RKO (cell line): ENCODE measurements at regions not wholly inside any gene's neighbourhood (a gene's known extent, or its start where the extent isn't known, plus 50 kb on each side); places are given as distances from the start of the nearest gene placed in this dataset.
A peak's percentile ranks its signal among the peaks of the same experiment; 100 is the strongest.

Source experiments
- DNase-seq: peaks from one replicate; pipeline ENCODE4 v3.0.0-alpha.2; 2016; ENCODE audit warnings: low spot score

GRCh38 chr6:74765486-74765885 lies 440.4 kb downstream of the COL12A1 start:
- DNase-seq = no peak

- no peak for DNase-seq
Measured at GRCh38 chr6:74764486-74764885, 441.4 kb downstream of the COL12A1 start.

DNA sequence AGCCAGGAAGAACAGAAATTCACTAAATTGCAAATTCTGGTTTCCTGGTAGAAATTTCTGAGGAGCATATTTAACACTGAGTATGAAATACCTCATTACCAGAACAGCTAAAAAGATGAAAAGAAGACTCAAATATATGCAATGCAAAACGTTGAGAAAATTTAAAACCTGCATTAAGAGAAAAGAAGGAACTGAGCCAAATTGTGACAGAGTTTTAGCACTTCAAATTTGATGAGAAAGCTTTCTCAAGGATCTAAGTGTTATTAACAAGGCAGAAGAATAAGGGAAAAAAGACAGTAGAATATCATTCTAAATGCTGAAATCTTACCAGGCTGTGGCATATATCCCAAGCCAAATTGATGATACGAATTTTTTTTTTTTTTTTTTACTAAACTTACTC lies 443.0 kb downstream of the COL12A1 start:
- DNase-seq = no peak

GRCh38 chr6:74757813-74758212 lies 448.0 kb downstream of the COL12A1 start:
- DNase-seq = no peak

- DNase-seq = no peak
Measured at GRCh38 chr6:74756923-74757322, 448.9 kb downstream of the COL12A1 start.

DNA sequence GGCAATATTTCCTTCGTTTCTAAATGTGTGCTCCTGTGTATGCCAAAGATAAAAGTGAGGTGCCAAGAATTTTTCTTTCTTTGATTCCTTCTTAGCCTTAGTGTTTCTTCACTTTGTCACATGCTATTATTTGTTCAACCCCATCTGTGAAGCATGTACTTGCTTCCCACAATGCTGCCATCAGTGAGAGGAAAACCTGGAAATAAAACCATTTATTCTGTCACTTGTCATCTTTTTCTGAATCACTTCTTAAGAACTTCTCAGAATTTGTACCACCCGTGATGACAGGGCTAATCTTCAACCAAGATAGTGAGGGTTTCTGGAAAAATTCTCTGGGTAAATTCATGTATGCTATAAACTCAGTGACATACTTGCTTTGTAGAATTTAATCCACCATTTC lies 450.1 kb downstream of the COL12A1 start:
- no peak for DNase-seq

DNA sequence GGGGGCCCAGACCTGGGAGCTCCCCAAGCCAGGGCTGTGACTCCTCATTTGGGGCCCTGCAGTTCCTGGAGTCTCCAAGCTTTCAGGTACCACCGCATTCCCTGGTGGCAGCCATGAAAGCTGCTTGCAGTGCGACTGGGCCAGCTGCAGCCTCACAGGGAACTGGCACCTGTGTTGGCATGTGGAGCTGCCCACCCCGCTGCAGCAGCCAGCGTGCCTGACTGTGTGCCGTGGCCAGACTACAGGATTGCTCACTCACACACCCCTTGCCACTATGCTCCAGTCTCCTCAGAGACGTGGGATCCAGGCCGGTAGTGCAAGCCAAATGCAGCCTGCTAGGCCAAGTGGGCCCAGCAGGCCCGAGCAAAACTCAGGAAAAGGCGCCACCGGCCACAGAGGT lies 450.7 kb downstream of the COL12A1 start:
- DNase-seq = no peak

- DNase-seq = no peak
Measured at GRCh38 chr6:74753883-74754600, 451.8 kb downstream of the COL12A1 start.

DNA sequence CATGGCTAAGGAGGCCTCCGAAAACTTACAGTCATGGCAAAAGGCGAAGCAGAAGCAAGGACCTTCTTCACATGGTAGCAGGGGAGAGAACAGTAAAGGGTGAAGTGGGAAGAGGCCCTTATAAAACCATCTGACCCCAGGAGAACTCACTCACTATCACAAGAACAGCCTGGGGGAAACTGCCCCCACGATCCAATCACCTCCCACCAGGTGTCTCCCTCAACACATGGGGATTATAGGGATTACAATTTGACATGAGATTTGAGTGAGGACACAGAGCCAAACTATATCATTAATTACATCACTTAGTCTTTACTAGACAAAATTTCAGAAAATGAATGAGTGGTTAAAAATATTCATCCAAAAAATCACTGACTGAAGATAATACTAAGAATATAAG lies 453.6 kb downstream of the COL12A1 start:
- no peak for DNase-seq

DNA sequence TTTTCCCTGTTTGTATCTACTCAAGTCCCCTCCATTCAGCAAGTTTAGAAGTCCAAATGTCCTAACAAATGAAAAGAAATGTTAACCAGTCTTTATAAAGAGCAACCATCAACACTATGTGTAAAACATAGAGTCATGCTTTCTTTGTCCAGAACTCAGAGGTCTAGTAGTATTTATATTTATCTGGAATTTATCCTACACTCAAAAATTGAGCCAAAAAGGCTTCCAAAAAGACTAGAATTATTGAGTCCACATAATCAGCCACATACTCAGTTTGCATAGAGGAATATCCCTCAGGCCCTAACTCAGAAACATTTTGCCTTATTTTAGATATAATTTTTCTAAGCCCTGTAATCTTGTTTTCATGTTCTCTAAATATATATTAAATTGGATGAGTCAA lies 455.0 kb downstream of the COL12A1 start:
- no peak for DNase-seq

- DNase-seq = no peak
Measured at GRCh38 chr6:74749211-74750147, 456.4 kb downstream of the COL12A1 start.

GRCh38 chr6:74745670-74746069 lies 460.2 kb downstream of the COL12A1 start:
- no peak for DNase-seq

- no peak for DNase-seq
Measured at GRCh38 chr6:74742793-74743508, 462.9 kb downstream of the COL12A1 start.

DNA sequence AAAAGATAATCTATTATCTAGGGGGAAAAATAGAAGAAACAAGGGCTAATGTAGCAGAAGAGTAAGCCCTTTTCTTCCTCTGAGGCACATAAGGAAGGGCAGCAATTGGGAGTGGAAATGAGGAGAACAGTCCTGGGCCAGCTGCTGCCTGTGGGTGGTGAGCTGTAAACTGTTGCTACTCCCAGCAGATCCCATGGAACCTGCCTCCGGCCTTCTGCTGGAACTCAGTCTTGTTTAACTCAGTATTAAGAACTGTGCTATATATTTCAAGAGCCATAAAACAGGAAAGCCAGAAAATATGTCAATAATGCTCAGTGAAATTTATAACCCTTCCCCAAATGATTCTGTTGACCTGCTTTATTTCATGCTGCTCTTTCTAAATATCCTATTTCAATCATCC lies 464.2 kb downstream of the COL12A1 start:
- no peak for DNase-seq

GRCh38 chr6:74735304-74735703 lies 470.5 kb downstream of the COL12A1 start:
- peak; percentile 17 for DNase-seq

DNA sequence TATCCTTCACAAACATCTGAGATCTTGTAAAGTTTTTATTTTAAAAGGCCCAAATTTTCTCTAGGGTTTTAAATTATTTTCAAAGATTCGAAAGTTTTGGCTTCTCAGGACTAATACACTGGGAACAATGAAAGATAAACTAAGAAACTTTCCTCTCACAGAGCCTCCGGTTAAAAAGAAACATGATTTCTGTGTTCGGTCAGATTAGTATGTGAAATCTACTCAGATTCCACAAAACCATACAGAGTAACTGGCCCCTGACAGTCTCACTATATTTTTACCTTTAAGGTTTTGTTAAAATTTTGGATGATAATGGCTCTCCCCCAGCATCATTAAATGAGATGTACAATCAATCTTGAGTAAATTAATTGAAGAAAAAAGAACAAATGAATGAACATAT lies 471.0 kb downstream of the COL12A1 start:
- no peak for DNase-seq

DNA sequence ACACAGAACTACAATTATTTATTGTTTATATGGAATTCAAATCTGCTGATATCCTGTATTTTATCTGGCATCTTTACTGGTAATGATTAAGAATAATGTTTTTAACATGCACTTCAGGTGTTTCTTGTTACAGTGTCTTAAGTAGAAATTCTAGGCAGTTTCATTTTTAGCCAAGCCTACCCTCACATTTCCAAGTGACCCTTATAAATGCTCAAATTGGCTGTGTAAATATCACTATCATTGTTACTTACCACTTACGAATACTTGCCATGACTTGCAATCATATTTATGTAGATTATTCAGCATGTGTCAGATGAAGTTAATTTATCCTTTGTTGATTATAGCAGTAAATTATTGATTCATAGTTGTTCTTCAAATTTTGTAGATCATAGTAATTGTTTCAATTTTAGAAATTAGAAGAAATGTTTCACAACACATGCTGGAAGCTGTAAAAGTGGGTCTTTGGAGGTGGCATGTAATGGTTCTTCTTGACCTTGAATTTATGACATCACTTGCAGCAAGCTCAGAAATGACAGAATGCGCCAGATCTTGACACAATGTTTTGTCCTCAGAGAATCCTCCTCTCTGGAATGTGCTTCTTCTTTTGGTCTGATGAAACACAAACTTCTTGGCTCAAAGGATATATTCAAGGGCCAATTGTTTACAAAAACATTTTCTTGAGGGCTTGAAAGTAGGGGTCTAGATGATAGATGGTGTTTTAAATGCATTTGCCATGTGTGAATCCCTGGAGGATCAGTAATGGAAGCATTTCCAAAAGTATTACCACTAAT lies 471.8 kb downstream of the COL12A1 start:
- no peak for DNase-seq

DNA sequence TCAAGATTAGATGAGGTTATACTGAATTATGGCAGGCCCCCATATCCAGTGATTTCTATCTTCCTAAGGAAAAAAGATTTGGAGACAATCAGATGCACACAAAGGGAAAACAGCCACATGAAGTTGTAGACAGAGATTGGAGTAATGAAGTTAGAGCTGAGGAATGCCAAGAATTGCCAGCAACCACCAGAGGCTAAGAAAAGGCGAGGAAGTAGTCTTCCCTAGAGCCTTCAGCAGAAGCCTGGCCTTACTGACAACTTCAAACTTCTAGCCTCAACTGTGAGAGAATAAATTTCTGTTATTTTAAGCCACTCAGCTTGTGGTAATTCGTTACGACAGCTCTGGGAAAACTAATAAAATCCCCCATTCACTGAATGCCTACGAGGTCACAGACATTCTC lies 473.9 kb downstream of the COL12A1 start:
- no peak for DNase-seq

GRCh38 chr6:74731204-74731603 lies 474.6 kb downstream of the COL12A1 start:
- no peak for DNase-seq

DNA sequence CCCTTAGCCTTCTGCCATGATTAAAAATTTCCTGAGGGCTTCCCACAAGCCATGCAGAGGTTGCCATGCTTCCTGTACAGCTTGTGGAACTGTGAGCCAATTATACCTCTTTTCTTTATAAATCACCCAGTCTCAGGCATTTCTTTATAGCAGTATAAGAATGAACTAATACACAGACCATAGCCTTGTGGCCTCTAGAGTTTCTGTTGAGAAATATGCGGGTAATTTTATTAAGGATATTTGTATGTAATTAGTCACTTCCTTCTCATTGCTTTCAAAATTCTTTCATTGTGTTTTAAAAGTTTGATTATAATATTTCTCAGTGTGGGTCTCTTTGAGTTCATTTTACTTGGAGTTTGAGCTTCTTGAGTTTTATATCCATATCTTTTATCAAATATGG lies 484.9 kb downstream of the COL12A1 start:
- DNase-seq = no peak

DNA sequence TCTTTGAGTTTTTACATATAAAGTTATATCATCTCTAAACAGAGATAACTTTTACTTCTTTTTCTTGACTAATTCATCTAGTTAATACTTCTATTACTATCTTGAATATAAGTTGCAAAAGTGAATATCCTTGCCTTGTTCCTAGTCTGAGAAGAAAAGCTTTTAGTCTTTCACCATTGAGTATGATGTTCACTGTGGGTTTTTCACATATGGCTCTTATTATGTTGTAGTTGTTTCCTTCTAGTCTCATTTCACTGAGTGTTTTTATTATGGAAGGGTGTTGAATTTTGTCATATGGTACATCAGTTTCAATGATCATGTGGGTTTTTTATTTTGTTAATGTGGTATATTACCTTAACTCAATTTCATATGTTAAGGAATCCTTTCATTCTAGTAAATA lies 488.3 kb downstream of the COL12A1 start:
- no peak for DNase-seq
